IMR-90 (cell line): ENCODE measurements at regions not wholly inside any gene's neighbourhood (a gene's known extent, or its start where the extent isn't known, plus 50 kb on each side); places are given as distances from the start of the nearest gene placed in this dataset.

Experiments used
- ATAC-seq: fragments of 200-7000 bp; cut with Tn5 transposase; 2 replicates; pipeline ENCODE4 v1.9.1; 2020; ENCODE audit warnings: low read depth, mild to moderate bottlenecking, moderate library complexity
- BruUV-seq: library from RNA; stranded (reverse); fragments of 400-500 nt; replicated peaks from 2 replicates; lab custom pipeline; 2021; lab: Mats Ljungman, UMichigan
- CTCF ChIA-PET: fragments of 300-600 bp; formaldehyde crosslinking; extraction: SDS; loops from one replicate; lab custom pipeline; 2021; ENCODE audit warnings: antibody characterized with exemption; lab: Yijun Ruan, JAX
- POLR2A ChIA-PET: fragments of 300-600 bp; sonication (Branson Sonifier 250); formaldehyde crosslinking; loops from one replicate; lab custom pipeline; 2022; ENCODE audit warnings: antibody characterized with exemption; ENCODE audit not compliant: unreplicated experiment; lab: Charles Lee
- DNase-seq: peaks from one replicate; pipeline ENCODE4 v3.0.0; 2013
- H2AFZ ChIP-seq: replicated peaks from 2 replicates; pipeline ENCODE3; 2013; ENCODE audit warnings: low read length, mild to moderate bottlenecking; ENCODE audit not compliant: poor library complexity
- H2AK5ac ChIP-seq: 2 replicates; pipeline ENCODE4 v1.6.1; 2013; ENCODE audit warnings: low read depth, low read length, inconsistent platforms
- H2AK9ac ChIP-seq: replicated peaks from 2 replicates; pipeline ENCODE3; 2013; ENCODE audit warnings: mild to moderate bottlenecking, low read depth, low read length, moderate library complexity; ENCODE audit not compliant: poor library complexity
- H2BK120ac ChIP-seq: 2 replicates; pipeline ENCODE4 v1.6.1; 2013; ENCODE audit warnings: low read depth, low read length, inconsistent platforms
- H2BK15ac ChIP-seq: 3 replicates; pipeline ENCODE4 v1.6.1; 2013; ENCODE audit warnings: low read depth, low read length, inconsistent platforms
- H2BK20ac ChIP-seq: 2 replicates; pipeline ENCODE4 v1.6.1; 2013; ENCODE audit warnings: low read depth, mild to moderate bottlenecking, inconsistent platforms, low read length, moderate library complexity
- H2BK5ac ChIP-seq: 2 replicates; pipeline ENCODE4 v1.6.1; 2013; ENCODE audit warnings: mild to moderate bottlenecking, low read depth, low read length, inconsistent platforms; ENCODE audit not compliant: poor library complexity, severe bottlenecking
- H3K14ac ChIP-seq: replicated peaks from 2 replicates; pipeline ENCODE4 v1.6.1; 2013; ENCODE audit warnings: low read depth, low read length, inconsistent platforms
- H3K18ac ChIP-seq: 2 replicates; pipeline ENCODE4 v1.6.1; 2013; ENCODE audit warnings: low read depth, low read length, control low read depth
- H3K23ac ChIP-seq: 2 replicates; pipeline ENCODE4 v1.6.1; 2013; ENCODE audit warnings: low read depth, low read length, inconsistent platforms
- H3K27ac ChIP-seq: 2 replicates; pipeline ENCODE4 v1.5.1; 2013; ENCODE audit warnings: mild to moderate bottlenecking, control low read depth, low read length; ENCODE audit not compliant: insufficient read depth
- H3K27me3 ChIP-seq: 2 replicates; pipeline ENCODE4 v1.6.1; 2013; ENCODE audit warnings: low read length; ENCODE audit not compliant: control insufficient read depth, insufficient read depth
- H3K36me3 ChIP-seq: 2 replicates; pipeline ENCODE4 v1.6.1; 2013; ENCODE audit warnings: low read length, mixed read lengths; ENCODE audit not compliant: control insufficient read depth, insufficient read depth
- H3K4ac ChIP-seq: 2 replicates; pipeline ENCODE4 v1.6.1; 2013; ENCODE audit warnings: low read depth, low read length, inconsistent platforms
- H3K4me1 ChIP-seq: 2 replicates; pipeline ENCODE4 v1.6.1; 2013; ENCODE audit warnings: low read length, mixed read lengths; ENCODE audit not compliant: control insufficient read depth, insufficient read depth
- H3K4me2 ChIP-seq: 2 replicates; pipeline ENCODE4 v1.6.1; 2013; ENCODE audit warnings: low read depth, mild to moderate bottlenecking, control low read depth, low read length, moderate library complexity
- H3K4me3 ChIP-seq: 2 replicates; pipeline ENCODE4 v1.5.1; 2013; ENCODE audit warnings: low read depth, mild to moderate bottlenecking, control low read depth, low read length, moderate library complexity; ENCODE audit not compliant: insufficient read depth
- H3K56ac ChIP-seq: 2 replicates; pipeline ENCODE4 v1.6.1; 2013; ENCODE audit warnings: low read length, inconsistent platforms; ENCODE audit not compliant: insufficient read depth; ENCODE audit errors: extremely low read depth
- H3K79me1 ChIP-seq, 2 experiments: 2 replicates each; pipeline ENCODE4 v1.6.1; 2013; ENCODE audit warnings: low read length in 2 of 2, inconsistent platforms in 1 of 2, low read depth in 1 of 2
- H3K9ac ChIP-seq: 2 replicates; pipeline ENCODE4 v1.6.1; 2013; ENCODE audit warnings: low read depth, low read length, control low read depth
- H3K9me1 ChIP-seq: 2 replicates; pipeline ENCODE4 v1.6.1; 2013; ENCODE audit warnings: low read length, inconsistent platforms; ENCODE audit not compliant: insufficient read depth
- H3K9me3 ChIP-seq: 2 replicates; pipeline ENCODE4 v1.6.1; 2013; ENCODE audit warnings: low read length; ENCODE audit not compliant: control insufficient read depth, insufficient read depth
- H4K20me1 ChIP-seq: 2 replicates; pipeline ENCODE4 v1.6.1; 2013; ENCODE audit warnings: low read length, inconsistent platforms; ENCODE audit not compliant: insufficient read depth
- H4K5ac ChIP-seq: 2 replicates; pipeline ENCODE4 v1.6.1; 2013; ENCODE audit warnings: mild to moderate bottlenecking, low read depth, low read length, control low read depth
- H4K8ac ChIP-seq, 2 experiments: 2 replicates each; pipeline ENCODE4 v1.6.1; 2013; ENCODE audit warnings: low read depth in 2 of 2, low read length in 2 of 2, control low read depth in 1 of 2, inconsistent platforms in 1 of 2
- H4K91ac ChIP-seq: 2 replicates; pipeline ENCODE4 v1.6.1; 2013; ENCODE audit warnings: low read depth, low read length, inconsistent platforms; ENCODE audit not compliant: insufficient read depth
- BHLHE40 ChIP-seq: fragments of 150-350 bp; IDR thresholded peaks from 2 replicates; pipeline ENCODE4 v1.6.1; 2016; ENCODE audit warnings: mild to moderate bottlenecking, low read depth, low read length
- CHD1 ChIP-seq: IDR thresholded peaks from 2 replicates; pipeline ENCODE4 v1.6.1; 2012; ENCODE audit warnings: low read depth, low read length, improper control_type of control experiment
- MAZ ChIP-seq: IDR thresholded peaks from 2 replicates; pipeline ENCODE4 v1.6.1; 2012; ENCODE audit warnings: low read depth, mild to moderate bottlenecking, low read length, improper control_type of control experiment, moderate library complexity, borderline replicate concordance
- NFE2L2 ChIP-seq: fragments of 150-350 bp; IDR thresholded peaks from 2 replicates; pipeline ENCODE4 v1.6.1; 2016; ENCODE audit warnings: low read depth, mild to moderate bottlenecking, low read length
- RFX5 ChIP-seq: IDR thresholded peaks from 2 replicates; pipeline ENCODE4 v1.8.0; 2012; ENCODE audit warnings: low read depth, mild to moderate bottlenecking, low read length, moderate library complexity
- WGBS, 2 experiments: methylation state at CpG; one replicate each; pipeline versions ENCODE4 v1.1.5 to v1.1.7; 2013; ENCODE audit warnings: missing lambda C conversion rate in 2 of 2; ENCODE audit not compliant: insufficient read length in 1 of 2; ENCODE audit errors: extremely low coverage in 2 of 2; 5-methylcytosine and 5-hydroxymethylcytosine counted together
- dilution Hi-C: fragments of 300-500 bp; cut with HindIII; formaldehyde crosslinking; loops from one replicate; pipeline ENCODE4 v1.14.3; 2018; ENCODE audit warnings: low sequenced_read_pairs; ENCODE audit not compliant: unreplicated experiment
- in situ Hi-C: fragments of 300-500 bp; cut with MboI; formaldehyde crosslinking; loops from 3 replicates; pipeline ENCODE4 v1.14.3; 2019; ENCODE audit warnings: low sequenced_read_pairs, inconsistent platforms, mixed read lengths
- intact Hi-C: fragments of 100-400 bp; cut with micrococcal nuclease; formaldehyde crosslinking; loops from 2 replicates; pipeline ENCODE4 v1.10.0; 2022
- TF ChIP-seq, protein P1 (sequence below): fragments of 150-350 bp; IDR thresholded peaks from 2 replicates; pipeline ENCODE4 v1.6.1; 2016; ENCODE audit warnings: low read depth, mild to moderate bottlenecking, low read length, moderate library complexity, borderline replicate concordance

DNA sequence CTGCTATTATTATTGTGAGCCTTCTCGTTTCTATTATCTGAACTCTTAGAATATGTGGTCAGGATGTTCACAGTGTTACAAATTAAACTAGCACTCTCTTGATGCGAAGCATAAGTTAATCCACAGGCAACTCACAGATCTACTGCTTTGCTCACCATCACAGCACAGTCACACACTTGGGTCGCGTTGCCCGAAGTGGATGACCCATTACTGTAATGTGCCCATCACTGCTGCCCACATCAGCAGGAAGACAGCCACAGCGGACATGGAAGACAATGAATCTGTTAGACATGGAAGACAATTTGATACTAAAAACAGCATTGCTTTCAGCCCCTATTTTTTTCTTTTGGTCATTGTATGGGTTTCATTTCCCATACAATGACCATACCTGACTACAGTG, 216.4 kb upstream of the B3GAT1 start:
- POLR2A ChIA-PET, result no interaction called here
- Histone ChIP-seq H2BK20ac (no peak overlapping the region), H4K5ac (no peak overlapping the region), H3K9me1 (no peaks in the 10 kb centered on the region), H2BK120ac (no peak overlapping the region), H3K36me3 (no peaks in the 10 kb centered on the region), H2AK5ac (no peak overlapping the region), H3K14ac (no peak overlapping the region), H3K18ac (no peak overlapping the region), H2BK5ac (no peak overlapping the region), H2BK15ac (no peak overlapping the region), H3K4me3 (no peak overlapping the region), H3K23ac (no peak overlapping the region), H4K8ac (no peak overlapping the region), H3K4me2 (no peak overlapping the region), H3K27me3 (no peaks in the 10 kb centered on the region), H3K27ac (no peak overlapping the region), H3K4me1 (no peaks in the 10 kb centered on the region), H3K9me3 (peaks cover 45% of the 10 kb centered on the region), H3K4ac (no peak overlapping the region), H2AK9ac (no peak overlapping the region), H3K9ac (no peak overlapping the region), H4K91ac (no peak overlapping the region), H4K20me1 (no peaks in the 10 kb centered on the region), H3K79me1 (no peaks in the 10 kb centered on the region), H3K56ac (no peak overlapping the region), H2AFZ (no peak overlapping the region)
- ATAC-seq (no peak), DNase-seq (no peak)
- no TSS peak for BruUV-seq
- TF ChIP-seq MAZ (no peak), NFE2L2 (no peak), RFX5 (no peak), BHLHE40 (no peak), CHD1 (no peak)
- TF ChIP-seq, protein P1, sequence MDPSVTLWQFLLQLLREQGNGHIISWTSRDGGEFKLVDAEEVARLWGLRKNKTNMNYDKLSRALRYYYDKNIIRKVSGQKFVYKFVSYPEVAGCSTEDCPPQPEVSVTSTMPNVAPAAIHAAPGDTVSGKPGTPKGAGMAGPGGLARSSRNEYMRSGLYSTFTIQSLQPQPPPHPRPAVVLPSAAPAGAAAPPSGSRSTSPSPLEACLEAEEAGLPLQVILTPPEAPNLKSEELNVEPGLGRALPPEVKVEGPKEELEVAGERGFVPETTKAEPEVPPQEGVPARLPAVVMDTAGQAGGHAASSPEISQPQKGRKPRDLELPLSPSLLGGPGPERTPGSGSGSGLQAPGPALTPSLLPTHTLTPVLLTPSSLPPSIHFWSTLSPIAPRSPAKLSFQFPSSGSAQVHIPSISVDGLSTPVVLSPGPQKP, result no peak
- in situ Hi-C loops, result no loop called here
- CTCF ChIA-PET, result no interaction called here
- dilution Hi-C loops, result no loop called here
- no CpG with 5 or more reads among the region's 6 CpGs for WGBS, 2 experiments
- intact Hi-C loops, result no loop called here
